Keratinocyte (primary cell): ENCODE measurements at regions not wholly inside any gene's neighbourhood (a gene's known extent, or its start where the extent isn't known, plus 50 kb on each side); places are given as distances from the start of the nearest gene placed in this dataset.
"Not testable (repeated sequence)": the region's sequence is repeated elsewhere in the genome, so short reads cannot be mapped to it uniquely, and the experiment has no call there.

Experiments used
- EZH2 ChIP-seq: IDR thresholded peaks from one replicate; pipeline ENCODE4 v1.6.1; 2012; ENCODE audit warnings: inconsistent platforms, mild to moderate bottlenecking, low read length, moderate library complexity
- TF ChIP-seq, protein P1 (sequence below), 3 experiments: IDR thresholded peaks in 1 of 3; conservative IDR thresholded peaks in 1 of 3; optimal IDR thresholded peaks in 1 of 3; 2 replicates in 2 of 3; 3 replicates in 1 of 3; pipeline versions ENCODE3 to v1.5.1; 2011; ENCODE audit warnings: low read length in 3 of 3, mild to moderate bottlenecking in 3 of 3, moderate library complexity in 2 of 3, control low read depth in 1 of 3, inconsistent platforms in 1 of 3; ENCODE audit not compliant: insufficient read depth in 2 of 3; ENCODE audit errors: extremely low read depth in 1 of 3

GRCh38 chr6:60392969-60393368 lies 1893.1 kb downstream of the KHDRBS2 start:
- TF ChIP-seq, protein P1, sequence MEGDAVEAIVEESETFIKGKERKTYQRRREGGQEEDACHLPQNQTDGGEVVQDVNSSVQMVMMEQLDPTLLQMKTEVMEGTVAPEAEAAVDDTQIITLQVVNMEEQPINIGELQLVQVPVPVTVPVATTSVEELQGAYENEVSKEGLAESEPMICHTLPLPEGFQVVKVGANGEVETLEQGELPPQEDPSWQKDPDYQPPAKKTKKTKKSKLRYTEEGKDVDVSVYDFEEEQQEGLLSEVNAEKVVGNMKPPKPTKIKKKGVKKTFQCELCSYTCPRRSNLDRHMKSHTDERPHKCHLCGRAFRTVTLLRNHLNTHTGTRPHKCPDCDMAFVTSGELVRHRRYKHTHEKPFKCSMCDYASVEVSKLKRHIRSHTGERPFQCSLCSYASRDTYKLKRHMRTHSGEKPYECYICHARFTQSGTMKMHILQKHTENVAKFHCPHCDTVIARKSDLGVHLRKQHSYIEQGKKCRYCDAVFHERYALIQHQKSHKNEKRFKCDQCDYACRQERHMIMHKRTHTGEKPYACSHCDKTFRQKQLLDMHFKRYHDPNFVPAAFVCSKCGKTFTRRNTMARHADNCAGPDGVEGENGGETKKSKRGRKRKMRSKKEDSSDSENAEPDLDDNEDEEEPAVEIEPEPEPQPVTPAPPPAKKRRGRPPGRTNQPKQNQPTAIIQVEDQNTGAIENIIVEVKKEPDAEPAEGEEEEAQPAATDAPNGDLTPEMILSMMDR (optimal IDR thresholded peaks at IDR 0.05 in 1 of 3, IDR thresholded peaks at IDR 0.05 in 1 of 3, conservative IDR thresholded peaks at IDR 0.05 in 1 of 3; ENCODE audit: extremely low read depth in 1 of 3, insufficient read depth in 2 of 3, low read length in 3 of 3), result not testable (repeated sequence)
- TF ChIP-seq EZH2, result not testable (repeated sequence)
